HG03432 (cell line): ENCODE measurements at regions not wholly inside any gene's neighbourhood (a gene's known extent, or its start where the extent isn't known, plus 50 kb on each side); places are given as distances from the start of the nearest gene placed in this dataset.
A peak's percentile ranks its signal among the peaks of the same experiment; 100 is the strongest.

Experiments
- ATAC-seq: cut with Tn5 transposase; IDR thresholded peaks from one replicate; pipeline ENCODE4 v1.9.1; 2021; ENCODE audit warnings: mild to moderate bottlenecking, moderate library complexity; ENCODE audit not compliant: unreplicated experiment

DNA sequence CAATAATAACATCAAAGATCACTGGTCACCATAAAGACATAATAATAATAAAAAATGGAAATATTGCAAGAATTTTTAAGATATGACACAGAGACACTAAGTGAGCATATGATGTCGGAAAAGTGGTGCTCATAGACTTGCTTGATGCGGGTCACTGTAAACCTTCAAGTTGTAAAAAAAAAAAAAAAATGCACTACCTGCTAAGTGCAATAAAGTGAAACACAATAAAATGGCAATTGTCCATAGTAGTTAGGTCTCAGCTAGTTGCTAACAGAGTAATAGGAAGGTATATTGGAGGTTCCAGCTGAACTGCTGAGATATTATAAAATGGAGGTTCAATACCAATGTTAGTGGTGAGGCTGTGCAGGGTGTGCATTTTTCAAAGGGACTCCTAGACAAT is 146.6 kb upstream of the MRPS22 start:
- ATAC-seq: no peak

DNA sequence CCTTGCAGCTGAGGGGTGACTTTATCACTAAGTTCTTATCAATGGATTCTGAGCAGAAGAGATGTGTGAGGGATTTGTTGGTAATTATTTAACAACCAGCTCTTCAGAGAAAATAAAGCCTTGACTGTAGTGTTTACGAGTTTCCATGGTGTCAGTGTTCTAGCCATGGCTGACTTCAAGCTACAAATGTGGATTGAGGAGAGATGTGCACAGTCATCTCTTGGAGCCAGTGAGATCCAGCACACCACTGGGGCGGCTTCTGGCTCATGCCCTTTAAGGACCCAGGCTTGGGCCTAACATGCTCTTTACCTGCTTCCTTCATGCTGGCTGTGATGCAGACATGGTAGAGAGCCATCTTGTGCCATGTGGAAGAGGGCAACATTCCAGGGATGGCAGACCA is 145.6 kb upstream of the MRPS22 start:
- ATAC-seq: no peak

DNA sequence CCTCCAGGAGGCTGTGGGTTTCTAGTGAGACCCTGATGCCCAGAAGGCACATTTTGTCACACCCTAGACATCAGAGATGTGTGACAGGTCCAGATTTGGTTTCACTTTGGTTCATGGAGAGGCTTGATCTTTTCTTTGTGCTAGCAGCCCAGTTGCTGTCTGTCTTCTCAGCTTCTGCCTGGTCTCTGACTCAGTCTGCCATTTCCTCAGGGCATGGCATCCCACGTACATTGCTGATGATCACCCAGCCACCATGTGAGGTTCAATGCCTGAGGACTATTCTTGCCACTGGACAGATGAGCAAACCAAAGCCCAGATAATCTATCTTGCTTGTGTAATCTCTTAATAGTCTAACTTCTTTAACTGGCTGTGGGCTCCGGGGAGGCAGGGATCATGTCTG is 144.9 kb upstream of the MRPS22 start:
- no peak for ATAC-seq

DNA sequence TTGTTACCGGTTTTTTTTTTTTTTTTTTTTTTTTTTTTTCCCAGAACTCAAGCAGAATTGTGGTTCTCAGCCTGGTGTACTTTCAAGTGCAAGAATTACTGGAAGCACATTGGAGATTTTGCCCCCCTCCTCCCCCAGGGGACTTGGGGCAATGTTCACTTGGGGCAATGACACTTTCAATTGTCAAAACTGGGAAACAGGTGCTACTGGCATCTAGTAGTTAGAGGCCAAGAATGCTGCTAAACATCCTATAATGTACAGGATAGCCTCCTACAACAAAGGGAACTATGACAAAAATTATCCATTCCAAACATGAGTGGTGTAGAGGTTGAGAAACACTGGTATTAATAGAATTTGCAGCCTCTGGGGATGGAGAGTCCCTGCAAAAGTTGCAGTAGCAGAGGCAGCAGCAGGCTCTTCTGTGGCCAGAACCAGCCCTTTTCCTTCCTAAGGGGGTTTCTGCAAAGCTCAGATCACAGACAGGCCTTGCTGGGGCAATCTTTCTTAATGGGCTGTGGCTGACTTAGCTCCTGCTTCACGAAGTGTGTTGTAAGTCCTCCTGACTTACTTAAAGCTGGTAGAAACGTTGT is 144.3 kb upstream of the MRPS22 start:
- ATAC-seq: no peak

DNA sequence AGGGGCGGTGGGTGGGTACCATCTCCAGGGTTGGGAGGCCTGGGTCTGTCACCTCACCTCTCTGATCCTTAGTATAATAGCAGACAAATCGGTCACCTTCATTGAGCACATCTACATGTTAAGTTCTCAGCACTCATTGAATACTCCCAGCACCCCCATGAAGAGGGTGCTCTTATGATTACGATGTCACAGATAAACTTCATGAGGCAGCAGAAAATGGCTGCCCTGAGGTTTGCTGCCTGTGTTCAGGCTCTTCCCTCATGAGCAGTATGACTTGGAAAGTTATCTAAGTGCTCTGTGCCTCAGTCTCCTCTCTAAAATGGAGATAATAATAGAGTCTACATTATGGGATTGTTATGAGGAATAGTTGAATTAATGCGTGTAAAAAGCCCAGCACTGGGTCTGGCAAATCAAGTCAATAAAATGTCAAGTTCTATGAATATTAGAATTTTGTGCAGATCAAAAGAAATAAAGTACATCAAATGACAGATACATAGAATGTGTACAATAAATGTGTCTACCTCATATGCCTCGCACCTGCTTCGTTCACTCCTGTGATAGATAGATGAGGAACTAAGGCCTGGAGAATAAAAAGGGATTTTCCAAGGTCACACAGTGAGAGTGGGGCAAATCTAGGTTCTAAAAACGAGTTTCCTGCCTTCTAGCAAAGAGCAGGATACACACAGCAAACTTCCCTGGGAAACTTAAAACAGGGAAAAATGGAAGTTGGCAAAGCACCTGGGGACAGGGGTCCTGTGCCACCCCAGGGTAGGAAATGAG is 142.2 kb upstream of the MRPS22 start:
- no peak for ATAC-seq

DNA sequence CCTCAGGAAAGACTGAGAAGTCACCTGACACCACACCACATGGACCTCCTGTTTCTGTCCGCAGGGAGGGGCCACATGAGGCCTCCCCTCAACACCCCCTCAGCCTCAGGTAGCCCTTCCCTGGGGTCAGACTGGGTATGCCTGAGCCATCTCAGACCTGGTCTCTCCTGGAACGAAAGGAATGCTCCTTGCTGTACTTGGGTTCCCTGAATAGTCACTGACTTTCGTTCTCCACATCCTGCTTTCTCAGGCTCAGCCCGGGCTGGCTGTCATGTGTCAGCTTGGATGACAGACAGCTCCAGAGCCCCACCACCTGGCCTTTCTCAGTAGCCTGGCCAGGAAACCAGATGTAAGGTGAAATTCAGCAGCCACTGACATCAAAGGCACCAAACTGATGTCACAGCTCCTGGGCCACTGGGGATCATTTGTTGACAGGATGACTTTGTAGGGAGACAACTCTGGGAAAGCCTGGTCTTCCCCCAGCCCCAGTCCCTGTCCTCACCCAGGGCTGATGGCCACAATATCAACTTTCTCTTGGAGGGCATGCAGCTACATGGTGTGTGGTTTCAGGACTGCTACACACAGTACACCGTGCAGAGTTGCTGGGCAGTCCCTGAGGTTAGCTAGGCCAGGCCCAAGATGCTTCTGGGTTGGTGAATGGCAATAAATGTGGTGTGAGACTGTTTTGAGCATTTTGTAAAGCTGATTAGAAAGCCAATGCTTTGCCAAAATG is 141.4 kb upstream of the MRPS22 start:
- ATAC-seq: peak; percentile 80

DNA sequence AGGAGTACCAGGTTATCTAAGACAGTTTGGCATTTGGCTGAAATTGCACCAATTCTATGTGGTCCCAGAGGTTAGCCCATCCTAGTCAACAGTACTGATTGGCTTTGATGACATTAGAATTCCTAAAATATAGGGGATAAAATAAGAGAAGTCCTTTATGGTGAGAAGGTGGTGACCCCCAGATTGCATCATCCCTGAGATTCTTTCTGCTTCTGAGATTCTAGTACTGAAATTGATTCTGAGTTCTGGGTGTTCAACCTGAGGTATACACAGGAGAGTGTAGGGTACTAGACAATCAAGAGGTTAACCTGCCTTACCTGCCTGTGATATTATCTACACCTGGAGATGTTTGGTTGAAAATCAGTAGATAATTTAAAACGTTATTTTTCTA is 140.9 kb upstream of the MRPS22 start:
- no peak for ATAC-seq

DNA sequence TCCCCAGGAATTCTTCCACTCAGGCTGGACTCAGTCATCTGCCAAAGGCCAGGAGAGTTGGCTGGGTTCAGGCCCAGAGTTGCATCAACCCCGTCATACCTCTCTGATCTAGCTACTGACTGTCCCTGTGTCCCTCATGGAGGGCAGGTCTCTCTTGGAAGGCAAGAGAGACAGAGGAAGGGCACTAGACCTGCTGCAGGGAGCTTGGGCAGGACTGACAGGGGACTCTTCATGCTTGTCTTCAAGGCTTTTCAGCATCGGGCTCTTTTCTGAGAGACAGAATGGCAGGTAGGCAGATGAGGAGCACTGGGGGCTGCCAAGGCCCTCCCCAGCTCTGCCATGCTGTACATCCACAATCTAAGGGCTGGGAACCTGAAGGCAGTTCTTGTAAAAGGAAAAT is 140.1 kb upstream of the MRPS22 start:
- no peak for ATAC-seq

DNA sequence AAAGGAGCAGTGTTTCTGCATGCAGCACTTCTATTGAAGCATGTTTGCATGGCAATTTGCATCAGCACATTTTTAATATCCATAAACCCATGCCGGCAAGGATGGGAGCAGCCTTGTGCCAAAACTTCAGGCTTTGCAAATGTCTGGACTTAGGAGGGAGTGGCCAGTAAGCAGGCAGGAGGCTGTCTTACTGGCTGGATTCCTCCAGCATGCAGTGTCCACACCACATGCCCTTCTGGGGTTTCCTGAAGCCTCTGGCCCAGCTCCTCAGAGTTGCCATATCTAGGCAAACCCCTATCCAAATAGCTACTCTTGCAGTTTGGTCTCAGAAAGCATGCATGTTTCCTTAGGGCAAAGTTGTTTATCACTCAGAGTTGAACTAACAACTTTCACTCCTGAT is 139.1 kb upstream of the MRPS22 start:
- no peak for ATAC-seq

DNA sequence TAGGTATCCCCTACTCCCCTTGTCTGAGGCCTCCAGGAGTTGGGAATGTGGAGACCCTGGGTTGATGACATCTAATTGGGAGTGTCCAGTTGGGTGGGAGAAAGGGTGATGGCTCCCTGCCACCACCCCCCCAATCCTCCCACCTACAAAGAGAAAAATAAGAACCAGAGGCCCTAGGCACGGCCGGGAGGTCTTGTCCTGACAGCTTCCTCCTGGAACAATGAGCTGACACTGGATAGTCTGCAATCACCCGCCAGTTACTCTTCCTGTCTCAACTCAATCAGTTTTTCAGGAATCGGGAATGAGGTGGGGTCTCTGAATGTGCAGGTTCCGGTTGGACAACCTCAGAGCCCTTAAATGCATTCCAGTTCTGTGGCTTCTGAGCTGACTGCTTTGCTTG is 129.9 kb upstream of the MRPS22 start:
- no peak for ATAC-seq

DNA sequence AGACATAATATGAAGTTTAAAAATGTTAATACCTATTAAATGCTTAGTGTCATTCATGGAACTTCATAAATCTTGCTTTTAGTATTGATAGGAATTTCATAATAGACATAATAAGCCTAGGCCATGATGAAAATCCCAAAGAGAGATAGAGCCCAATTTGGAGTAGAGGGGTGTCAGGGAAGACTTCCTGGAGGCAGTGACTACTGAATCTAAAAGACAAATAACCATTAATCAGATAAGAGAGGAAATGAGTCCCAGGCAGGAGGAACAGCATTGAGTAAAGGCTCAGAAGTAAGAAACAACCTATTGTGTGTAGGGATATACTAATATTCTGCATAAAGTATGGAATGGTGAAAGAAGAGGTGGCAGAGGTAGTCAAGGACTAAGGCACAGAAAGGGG is 126.9 kb upstream of the MRPS22 start:
- ATAC-seq: no peak

DNA sequence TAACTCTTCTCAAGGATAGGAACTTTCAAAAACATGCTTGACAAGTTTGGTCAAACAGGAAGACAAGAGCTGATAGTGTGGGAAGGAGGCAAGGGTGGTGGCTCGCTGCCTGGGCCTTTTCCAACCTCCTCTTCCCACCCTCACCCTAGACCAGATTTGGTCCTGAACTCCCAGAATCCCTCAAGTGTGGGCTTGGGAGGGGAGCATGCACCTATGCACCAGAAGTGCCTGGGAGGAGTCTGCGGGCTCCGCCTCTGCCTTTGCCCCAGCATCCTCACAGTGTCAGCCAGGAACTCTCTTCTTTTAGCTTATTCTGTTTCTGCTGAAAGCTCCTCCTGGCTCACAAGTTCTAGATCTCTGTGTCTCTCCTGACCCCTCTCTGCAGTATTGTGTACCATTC is 126.2 kb upstream of the MRPS22 start:
- no peak for ATAC-seq

DNA sequence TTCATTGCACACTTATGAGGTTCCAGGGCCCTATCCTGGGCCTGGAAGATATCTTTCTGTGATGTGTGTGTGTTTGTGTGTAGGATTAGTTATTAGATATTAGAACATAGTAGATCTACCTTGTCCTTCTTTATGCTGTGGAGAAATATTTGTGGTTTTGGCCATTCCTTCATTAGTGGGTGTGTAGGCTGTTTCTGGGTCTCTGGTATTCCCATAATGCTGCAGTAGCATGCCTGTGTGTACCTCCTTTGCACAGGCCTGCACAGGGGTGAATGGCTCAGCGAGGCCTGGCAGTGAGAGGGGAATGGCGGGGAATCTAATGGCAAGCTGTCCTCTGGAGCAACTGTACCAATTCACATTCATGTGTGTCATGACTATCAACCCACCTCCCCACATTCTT is 125.8 kb upstream of the MRPS22 start:
- ATAC-seq: no peak

DNA sequence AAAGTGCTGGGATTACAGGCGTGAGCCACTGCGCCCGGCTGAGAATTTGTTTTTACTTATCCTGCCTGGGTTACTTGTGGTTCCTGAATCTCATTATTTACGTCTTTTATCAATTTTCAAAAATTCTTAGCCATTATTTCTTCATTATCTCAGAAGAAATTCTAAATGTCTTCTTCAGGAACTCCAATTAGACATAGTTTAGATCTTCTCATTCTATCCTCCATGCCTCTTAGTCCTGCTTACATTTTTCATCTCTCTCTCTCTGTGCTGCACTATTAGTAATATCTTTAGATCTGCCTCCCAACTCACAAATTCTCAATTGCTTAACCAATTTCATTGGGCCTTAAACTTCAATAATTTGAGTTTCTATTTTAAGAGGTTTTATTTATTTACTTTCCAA is 124.4 kb upstream of the MRPS22 start:
- ATAC-seq: no peak

DNA sequence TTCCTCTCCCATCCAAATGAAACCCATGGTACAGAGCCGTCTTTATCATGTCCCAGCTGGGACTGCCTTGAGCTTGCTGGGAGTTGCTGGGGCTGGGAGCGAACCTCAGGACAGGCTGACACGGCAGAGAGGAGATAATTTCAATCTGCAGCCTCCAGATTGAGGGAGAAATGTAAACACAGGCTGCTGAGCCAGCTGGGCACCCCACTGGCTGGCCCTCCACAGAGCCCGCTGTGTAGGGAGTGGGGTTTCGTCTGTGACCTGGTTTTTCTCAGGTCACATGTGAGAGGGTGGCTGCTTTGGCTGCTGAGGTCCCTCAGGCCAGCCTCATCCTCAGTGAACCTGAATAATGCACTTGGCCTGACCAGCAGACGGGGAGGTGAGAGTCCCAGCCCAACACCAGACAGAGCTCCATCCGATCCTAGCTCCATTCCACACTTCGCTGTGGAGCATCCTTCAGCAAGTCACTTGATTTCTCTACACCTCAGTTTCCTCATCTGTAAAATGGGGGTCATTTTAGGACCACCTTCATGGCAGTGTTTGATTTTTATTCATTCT is 121.6 kb upstream of the MRPS22 start:
- no peak for ATAC-seq

DNA sequence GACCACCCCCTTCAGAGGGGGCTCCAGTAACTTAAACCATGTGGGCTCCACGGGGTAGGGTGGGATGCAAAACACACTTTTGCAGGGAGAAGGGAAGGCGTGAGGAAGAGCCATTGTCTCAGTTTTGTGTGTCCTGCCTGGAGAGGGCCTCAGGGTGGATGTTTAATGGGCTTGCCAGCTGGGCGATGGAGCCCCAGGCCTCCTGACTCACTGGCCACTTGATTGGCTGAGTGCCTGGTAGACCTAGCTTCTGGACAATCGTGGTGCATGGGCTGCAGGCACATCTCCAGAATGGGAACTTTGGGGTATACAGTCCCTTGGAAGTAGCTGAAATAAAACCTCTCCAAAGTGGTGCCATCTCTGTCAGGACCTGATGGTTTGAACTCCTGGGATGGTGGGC is 118.3 kb upstream of the MRPS22 start:
- ATAC-seq: no peak

DNA sequence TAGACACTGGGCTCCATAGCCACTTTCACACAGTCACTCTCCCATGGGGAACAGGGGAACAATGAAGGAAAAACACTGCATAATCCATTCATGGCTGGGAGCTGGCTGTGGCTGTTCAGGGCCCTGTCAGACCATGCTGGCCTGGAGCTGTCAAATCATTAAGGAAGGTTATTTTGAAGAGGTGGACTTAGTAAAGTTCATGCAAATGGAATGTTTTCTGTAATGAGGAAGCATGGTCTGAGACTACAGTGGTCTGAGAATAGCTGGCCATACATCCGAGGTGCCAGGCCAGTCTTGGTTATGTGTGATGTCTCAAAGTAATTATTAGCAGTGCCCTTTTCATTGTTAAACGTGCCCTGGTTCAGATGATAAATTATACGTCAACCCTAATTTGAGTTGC is 117.1 kb upstream of the MRPS22 start:
- no peak for ATAC-seq

DNA sequence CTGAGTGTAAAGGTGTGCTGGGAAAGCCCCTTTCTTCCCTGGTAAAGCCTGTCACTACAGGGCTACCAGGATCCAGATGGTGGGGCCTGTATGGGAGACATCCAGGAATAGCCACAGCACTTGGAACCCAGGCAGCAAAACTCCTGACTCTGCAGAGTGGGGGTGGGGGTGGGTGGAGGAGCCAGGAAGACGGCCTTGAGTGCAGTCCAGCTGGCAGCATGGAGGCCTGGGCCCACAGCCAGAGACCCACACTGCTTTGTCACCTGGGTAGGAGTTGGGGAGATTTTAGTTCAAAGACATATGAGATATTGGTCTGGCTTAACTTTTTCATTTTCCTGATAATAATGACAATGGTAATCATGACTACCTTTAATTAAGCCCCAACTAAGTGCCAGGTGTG is 116.7 kb upstream of the MRPS22 start:
- ATAC-seq: no peak

DNA sequence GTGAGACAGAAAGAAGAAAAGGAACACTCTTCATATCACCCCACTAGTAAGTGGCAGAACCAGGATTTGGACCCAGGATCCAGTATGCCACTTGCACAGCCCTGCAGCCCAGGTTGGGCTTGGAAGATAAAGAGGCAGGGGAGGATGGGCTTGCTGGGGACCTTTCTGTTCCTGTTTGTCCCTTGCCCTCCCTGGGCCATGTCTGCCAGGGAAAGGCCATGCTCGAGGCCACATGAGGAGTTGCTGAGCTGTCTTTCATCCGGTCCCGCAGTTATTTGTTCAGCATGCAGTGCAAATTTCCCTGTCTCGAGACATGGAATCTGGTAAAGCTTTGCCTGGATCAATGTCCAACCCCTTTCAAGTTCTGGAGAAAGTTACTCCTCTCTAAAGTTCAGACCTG is 116.0 kb upstream of the MRPS22 start:
- ATAC-seq: no peak

DNA sequence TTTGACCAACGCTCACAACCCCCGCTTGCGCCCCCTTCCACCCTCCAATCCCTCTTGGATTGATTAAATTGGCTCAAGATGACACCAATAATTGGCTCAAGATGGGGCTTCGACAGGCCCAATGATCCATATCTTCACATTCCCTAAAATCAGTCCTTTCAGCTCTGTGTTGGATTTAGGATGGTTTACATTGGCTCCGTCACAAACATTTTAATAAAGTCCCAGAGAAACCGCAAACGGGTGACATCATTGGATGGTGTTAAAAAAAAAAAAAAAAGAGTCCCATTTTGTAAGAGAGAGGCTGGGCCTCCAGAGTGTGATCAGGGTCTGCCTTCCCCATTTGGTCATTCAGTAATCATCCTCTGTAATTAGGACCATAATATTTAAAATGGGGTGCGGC is 113.4 kb upstream of the MRPS22 start:
- ATAC-seq: no peak

DNA sequence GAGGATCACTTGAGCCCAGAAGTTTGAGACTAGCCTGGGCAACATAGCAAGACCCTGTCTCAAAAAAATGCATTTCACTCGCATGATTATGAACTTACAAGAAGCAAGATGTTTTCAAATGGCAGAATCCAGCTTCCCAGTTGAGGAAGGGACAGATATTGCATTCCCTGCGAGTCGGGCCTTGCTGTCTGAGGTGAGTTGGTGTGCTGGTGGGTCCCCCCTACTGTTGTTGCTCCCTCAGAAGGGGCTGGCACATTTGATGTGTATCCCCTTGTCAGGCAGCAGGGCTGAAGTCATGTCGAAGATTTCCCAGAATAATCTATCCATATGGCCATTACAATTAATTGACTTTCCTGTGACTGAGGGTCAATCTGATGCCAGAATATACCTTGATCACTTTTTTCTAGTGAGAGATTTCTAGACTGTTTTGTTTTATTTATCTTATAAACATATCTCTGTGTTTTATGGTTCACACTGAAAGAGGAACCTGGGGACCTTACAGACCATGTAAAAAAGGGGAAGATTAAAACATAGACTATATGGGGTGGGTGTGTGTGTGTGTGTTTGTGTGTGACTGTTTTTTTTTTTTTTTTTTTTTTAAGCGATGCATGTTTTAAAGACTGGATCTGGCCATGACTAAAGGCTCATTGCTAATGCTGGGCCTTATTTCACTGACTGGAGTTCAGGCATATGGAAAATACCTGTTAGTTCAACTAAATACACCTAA is 112.1 kb upstream of the MRPS22 start:
- ATAC-seq: no peak
